ENCODE measurements at regions not wholly inside any gene's neighbourhood (a gene's known extent, or its start where the extent isn't known, plus 50 kb on each side); places are given as distances from the start of the nearest gene placed in this dataset.

DNA sequence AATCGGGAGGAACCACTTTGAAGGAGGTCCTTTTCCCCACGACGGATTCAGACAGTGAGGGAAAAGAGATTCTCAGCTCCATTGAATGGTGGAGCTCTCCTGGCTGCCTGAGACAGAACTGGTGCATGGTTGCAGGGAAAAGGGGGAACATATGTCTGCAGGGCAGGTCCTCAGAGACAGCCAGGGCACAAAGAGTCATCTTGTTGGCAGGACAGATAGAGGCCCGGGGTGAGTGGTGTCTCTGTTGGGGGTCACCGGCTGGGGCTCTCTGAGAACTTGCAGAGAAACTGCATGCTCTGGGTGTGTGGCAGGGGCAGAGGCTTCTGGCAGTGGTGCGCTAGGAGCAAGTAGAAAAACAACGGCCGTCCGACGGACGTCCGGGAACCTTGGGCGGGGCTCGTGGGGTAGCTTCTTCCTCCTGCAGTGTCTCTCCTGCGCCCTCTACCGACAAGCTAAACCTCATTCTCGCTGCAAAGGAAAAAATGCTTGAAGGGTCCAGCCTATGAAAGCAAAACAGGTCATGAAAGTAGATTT is 94.3 kb downstream of the CDCA7 start (continued):
- 0 out of 2 replicates have a peak, but pooled peaks have one; percentile 42 for TF ChIP-seq POLR2G (IDR thresholded peaks at IDR 0.05; ENCODE audit: low read depth, low read length)
- no peak for TF ChIP-seq ZNF343 (CRISPR knock-in tag; IDR thresholded peaks at IDR 0.05)
- no peak for TF ChIP-seq ZNF646 (CRISPR knock-in tag; IDR thresholded peaks at IDR 0.05)
- no peak for TF ChIP-seq ZNF552 (CRISPR knock-in tag; IDR thresholded peaks at IDR 0.05; ENCODE audit: borderline replicate concordance)
- no peak for TF ChIP-seq ZZZ3 (CRISPR knock-in tag; IDR thresholded peaks at IDR 0.05; ENCODE audit: borderline replicate concordance)
- TF ChIP-seq NCOA5 (CRISPR knock-in tag; IDR thresholded peaks at IDR 0.05): no peak
- no peak for TF ChIP-seq ZNF451 (CRISPR knock-in tag; IDR thresholded peaks at IDR 0.05)
- TF ChIP-seq ZFP82 (CRISPR knock-in tag; IDR thresholded peaks at IDR 0.05; ENCODE audit: borderline replicate concordance): no peak
- TF ChIP-seq ZNF350 (CRISPR knock-in tag; IDR thresholded peaks at IDR 0.05; ENCODE audit: borderline replicate concordance, low read depth): peak; percentile 40; the same call in 1 of the 2 replicates
- TF ChIP-seq ZFP1 (CRISPR knock-in tag; IDR thresholded peaks at IDR 0.05): 0 out of 2 replicates have a peak, but pooled peaks have one; percentile 49
- TF ChIP-seq YY1 (IDR thresholded peaks at IDR 0.05; ENCODE audit: insufficient read depth, insufficient replicate concordance, low read depth, low read length): no peak
- no peak for TF ChIP-seq ZNF773 (CRISPR knock-in tag; IDR thresholded peaks at IDR 0.05; ENCODE audit: borderline replicate concordance)
- no peak for TF ChIP-seq ZNF441 (CRISPR knock-in tag; IDR thresholded peaks at IDR 0.05; ENCODE audit: borderline replicate concordance)
- no peak for TF ChIP-seq ZMYM2 (CRISPR knock-in tag; IDR thresholded peaks at IDR 0.05)
- no peak for TF ChIP-seq ZBTB20 (CRISPR knock-in tag; IDR thresholded peaks at IDR 0.05; ENCODE audit: borderline replicate concordance, low read depth)
- no peak for TF ChIP-seq DBP (CRISPR knock-in tag; IDR thresholded peaks at IDR 0.05; ENCODE audit: not compliant biosample characterization)
- TF ChIP-seq, protein P1, sequence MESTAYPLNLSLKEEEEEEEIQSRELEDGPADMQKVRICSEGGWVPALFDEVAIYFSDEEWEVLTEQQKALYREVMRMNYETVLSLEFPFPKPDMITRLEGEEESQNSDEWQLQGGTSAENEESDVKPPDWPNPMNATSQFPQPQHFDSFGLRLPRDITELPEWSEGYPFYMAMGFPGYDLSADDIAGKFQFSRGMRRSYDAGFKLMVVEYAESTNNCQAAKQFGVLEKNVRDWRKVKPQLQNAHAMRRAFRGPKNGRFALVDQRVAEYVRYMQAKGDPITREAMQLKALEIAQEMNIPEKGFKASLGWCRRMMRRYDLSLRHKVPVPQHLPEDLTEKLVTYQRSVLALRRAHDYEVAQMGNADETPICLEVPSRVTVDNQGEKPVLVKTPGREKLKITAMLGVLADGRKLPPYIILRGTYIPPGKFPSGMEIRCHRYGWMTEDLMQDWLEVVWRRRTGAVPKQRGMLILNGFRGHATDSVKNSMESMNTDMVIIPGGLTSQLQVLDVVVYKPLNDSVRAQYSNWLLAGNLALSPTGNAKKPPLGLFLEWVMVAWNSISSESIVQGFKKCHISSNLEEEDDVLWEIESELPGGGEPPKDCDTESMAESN (CRISPR knock-in tag; conservative IDR thresholded peaks at IDR 0.05): peak; percentile 57; the same call in 1 of the 2 replicates

Measured in HepG2 (cell line).